HG03565 (cell line): ENCODE measurements at regions not wholly inside any gene's neighbourhood (a gene's known extent, or its start where the extent isn't known, plus 50 kb on each side); places are given as distances from the start of the nearest gene placed in this dataset.
"Not testable (repeated sequence)": the region's sequence is repeated elsewhere in the genome, so short reads cannot be mapped to it uniquely, and the experiment has no call there.

ENCODE experiments used
- ATAC-seq: cut with Tn5 transposase; IDR thresholded peaks from one replicate; pipeline ENCODE4 v1.9.1; 2021; ENCODE audit warnings: mild to moderate bottlenecking, moderate library complexity; ENCODE audit not compliant: unreplicated experiment

DNA sequence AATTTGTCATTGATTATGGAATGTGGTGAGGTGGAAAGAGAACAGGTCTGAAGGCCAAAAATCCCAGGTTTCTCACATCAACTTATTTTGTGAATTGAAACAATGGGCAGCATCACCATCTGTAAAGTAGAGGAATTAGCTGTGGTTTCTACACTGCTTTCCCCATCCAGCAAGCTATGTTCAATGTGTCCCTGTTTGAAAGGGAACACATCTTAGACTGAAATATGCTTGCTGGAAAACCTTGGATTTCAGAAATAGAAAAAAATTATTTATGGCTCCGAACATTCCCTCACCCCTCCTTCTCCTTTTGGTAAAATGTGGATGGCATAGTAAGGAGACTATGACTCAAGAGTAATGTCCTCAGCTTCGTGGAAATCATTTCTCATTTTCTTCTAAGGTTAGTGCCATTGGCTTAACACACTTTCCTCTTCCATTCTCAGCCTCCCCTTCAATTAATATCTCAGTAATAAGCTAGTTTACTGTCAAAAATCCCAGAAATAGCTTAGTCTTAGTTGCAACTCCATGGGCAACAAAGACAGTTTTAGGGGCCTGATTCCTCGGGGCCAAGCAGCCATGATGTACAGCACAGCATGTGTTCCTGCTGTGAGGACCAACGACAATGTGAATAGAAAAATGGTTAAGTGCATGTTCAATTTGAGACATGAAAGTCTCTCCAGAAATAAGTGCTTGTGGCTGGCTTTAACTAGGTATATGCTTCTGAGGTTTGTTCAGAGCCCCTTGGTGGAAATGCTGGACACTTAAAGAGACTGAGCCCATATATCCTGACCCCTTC lies 205.8 kb upstream of the SLC38A2 start:
- no peak for ATAC-seq

DNA sequence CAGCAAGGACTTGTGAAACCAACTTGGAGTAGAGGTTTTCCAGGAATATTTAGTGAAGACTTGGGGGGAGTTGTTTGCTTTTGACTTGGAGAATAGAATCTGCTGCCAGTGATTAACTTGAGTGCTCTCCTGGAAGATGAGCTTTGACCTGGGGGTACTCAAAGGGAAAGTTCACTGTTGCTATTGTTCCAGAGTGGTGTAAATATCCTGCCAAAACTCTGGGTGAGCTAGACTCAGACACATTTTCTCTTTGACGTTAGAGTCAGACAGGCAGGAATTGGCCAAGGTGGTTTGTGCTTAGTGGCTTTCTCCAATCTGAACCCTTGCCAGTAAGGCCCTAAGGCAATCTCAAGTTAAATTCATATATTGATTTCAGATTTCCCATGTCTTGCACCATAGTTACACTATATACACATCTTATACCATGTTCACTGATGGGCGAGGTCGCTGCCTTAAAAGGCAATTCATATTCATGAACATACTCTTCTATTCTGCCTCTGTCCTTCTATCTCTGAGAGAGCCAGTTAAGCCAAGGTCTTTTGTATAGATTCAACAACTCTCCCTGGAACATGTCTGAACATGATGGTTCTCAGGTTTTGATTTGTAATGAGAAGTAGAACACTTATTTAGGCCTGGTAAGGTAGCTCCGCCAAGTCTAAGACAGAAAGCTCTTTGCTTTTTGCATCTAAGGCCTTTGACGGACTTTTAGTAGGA lies 204.6 kb upstream of the SLC38A2 start:
- no peak for ATAC-seq

DNA sequence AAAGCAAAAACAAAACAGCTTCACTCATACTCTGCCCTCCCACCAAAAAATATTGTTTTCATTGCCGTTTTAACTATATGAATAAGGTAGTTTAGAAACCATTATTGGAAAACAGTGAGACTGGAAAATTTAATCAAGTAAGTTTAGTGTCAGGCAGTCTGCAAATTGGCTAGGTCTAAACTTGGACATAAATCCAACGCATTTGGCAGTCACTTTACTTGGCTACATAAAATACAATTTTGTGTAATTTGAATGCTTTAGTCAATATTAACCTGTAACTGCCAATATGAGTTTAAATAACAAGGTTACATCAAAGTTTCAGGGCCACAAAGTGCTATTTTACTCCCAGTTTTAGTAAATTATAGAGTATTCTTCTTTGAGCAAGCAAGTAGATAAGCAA lies 202.3 kb upstream of the SLC38A2 start:
- no peak for ATAC-seq

DNA sequence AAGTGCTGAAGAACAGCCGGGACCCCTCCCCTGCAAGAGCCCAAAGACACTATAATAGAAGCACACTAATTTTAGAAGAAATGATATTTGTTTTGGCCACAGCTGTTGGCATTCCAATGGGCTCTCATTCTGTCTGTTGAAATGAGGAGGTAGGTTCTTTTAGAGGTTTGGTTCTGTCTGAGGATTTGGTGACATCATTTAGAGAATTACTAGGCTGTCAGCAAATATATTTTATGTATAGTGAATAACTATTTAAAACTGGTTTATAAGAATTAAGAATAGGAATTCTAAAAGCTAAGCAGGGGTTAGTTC lies 200.7 kb upstream of the SLC38A2 start:
- no peak for ATAC-seq

DNA sequence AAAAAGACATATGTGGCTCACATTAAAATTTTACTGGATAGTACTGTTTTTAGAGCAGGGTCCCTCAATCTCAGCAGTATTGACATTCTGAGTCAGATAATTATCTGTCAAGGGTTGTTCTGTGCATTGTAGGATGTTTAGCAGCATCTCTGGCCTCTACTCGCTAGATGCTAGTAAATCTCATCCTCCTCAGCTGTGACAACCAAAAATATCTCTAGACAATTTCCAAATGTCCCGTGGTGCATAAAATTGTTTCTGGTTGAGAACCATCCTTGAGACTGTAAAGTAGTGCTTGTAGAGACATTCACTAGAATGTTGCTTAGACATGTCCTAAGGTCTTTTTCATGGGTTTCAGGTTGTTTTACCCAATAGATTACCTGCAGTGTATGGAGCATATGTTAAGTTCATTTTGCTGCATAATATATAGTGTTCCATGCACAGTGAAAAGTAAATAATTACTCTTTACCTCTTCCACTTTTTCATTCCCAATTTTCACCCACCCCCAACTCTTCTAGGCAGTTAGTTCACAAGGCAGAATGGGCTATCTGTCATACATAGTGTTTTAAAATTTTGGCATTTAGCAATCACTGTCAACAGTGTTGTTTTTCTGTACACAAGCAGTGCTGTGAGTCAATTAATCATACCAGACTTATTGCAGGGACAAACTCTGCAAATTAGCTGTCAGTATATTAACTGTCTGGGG lies 200.2 kb upstream of the SLC38A2 start:
- ATAC-seq = no peak

DNA sequence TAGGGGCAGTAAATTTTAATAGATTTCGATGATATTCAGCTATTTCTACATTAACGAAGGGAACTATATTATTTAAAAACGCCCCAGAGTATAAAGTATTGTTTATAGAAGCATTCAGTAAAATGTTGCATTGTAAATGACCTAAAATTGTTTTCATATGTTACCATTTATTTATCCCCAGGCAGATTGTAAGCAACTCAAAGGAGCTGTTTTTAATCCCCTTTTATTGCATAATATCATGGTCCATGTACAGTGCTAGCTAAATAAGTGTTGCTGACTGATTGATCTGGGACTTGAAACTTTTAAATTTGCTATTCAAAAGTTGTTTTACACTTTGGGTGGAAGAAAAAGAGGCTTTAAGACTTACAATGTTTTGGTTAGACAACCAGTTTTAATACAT lies 199.0 kb upstream of the SLC38A2 start:
- ATAC-seq = no peak

DNA sequence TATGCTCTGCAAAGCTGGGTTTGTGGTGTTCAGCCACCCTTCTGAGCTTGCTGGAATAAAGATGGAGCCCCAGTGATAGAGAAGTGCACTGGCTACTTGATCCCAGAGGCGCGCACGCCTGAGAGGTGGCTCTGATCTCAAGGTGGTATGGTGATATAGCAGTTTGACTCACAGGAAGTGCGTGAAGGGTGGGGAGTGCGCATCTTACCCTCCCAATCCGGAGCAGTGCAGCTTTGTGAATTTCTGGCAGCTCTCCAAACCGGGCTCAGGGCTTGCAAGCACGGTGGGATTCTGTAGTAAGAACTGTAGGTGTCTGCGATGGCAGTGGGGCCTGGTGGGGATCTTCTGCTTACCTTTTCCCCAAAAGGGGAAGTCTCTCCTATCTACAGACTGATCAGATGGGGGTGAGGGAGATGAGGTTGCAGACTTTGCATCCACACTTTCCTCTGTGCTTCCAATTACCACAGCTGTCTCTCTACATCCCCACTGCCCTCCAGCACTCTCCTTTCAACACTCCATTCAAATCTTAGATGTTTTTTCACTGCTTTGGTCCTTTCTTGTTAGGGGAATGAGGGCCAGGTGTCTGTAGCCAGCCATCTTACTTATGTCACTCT lies 197.4 kb upstream of the SLC38A2 start:
- ATAC-seq = no peak

DNA sequence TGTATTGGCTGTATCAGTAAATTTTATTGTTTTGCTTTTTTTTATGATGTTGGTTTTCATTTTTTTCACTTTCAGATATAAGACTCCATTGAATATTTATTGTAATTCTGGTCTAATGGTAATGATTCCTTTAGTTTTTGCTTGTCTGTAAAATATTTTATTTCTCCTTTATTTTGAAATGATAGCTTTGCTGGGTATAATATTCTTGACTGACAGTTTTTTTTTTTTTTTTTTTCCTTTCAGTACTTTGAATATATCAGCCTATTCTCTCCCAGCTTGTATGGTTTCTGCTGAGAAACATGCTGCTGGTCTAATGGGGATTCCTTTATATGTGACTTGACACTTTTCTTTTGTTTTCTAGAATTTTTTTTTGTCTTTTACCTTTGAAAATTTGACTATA lies 195.1 kb upstream of the SLC38A2 start:
- no peak for ATAC-seq

DNA sequence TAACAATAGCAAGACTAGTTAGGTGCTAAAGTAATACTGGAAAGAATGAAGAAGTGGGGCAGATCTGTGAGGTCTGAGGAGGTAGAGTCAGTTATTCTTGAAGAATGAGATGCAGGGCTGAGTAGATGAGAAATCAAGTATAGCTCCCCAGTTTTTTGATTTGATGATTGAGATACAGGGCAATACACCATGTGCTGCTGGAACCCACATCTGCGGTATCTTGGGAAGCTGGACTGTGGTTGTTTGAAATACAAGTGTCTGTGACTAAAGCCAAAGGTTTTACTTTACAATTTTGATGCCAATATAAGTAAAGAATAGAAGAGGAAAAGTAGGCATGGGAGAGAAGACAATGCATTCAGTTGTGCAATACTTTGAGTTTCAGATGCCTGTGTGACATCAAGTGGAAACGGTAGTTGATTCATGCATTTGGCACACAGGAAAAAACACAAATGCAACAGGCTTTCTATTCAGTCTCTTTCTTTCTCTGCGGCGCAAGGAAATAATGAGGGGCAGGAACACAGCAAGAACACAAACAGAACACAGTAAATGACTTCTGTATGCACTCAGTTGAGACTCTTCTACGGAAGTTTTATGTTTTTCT lies 190.2 kb upstream of the SLC38A2 start:
- no peak for ATAC-seq

DNA sequence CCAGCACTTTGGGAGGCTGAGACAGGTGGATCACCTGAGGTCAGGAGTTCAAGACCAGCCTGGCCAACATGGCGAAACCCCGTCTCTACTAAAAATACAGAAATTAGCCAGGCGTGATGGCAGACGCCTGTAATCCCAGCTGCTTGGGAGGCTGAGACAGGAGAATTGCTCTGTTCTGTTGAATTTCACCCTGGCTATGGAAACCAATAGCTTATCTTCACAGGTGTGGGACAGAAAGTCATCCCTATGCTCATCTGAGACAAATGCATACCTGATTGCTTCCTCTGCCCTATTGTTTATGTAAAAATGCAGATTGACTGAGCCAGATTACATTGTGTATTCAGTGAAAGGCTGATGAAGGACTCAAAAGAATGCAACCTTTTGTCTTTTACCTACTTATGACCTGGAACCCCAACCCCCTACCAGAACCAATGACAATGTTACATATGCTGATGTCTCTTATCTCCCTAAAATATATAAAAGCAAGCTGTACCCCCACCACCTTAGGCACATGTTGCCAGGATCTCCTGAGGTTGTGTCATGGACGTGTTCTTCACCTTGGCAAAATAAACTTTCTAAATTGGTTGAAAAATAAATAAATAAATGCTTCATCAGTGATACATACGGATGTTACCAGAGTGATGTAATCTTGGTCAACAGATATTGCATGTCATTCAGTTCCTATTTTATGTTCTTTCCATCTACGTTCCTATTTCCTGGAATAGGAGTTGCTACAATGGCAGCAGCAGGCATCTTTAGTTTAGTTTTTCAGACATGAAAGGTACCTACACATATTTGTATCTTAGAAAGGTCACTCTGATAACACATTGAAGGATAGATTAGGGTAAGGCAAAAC lies 189.4 kb upstream of the SLC38A2 start:
- ATAC-seq = not testable (repeated sequence)

DNA sequence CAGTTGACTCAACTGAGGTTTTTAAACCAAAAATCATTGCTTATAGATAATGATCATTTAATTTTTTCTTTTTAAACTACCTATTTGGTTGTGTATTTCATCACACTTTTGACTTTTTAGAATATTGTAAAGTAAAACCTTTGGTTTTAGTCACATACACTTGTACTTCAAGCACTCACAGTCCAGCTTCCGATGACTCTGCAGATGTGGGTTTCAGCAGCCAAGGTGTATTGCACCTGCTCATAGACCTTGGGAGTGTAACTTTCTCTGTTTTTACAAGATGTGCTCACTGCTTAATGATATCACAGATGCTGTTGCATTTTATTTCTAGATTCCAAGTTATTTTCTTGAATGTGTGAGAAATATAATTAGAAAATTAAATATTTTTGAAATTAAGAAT lies 188.3 kb upstream of the SLC38A2 start:
- ATAC-seq = no peak

DNA sequence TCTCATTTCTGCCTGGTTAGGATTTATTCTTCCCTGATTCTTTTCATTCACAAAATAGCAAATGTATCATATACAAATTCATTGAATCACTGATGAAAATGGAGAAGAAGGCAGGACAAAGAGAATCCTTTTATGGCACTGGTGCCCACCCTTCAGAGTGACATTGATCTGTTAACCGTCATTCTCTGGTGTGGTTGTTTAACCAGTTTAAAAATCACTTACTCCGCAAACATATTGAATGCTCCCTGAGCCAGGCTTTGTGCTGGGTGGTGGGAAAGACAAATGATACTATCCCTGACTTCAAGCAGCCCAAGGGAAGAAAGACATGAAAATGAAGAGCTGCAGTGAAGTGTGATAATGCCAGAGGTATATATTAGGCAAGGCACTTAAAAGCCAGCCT lies 187.5 kb upstream of the SLC38A2 start:
- ATAC-seq = no peak

DNA sequence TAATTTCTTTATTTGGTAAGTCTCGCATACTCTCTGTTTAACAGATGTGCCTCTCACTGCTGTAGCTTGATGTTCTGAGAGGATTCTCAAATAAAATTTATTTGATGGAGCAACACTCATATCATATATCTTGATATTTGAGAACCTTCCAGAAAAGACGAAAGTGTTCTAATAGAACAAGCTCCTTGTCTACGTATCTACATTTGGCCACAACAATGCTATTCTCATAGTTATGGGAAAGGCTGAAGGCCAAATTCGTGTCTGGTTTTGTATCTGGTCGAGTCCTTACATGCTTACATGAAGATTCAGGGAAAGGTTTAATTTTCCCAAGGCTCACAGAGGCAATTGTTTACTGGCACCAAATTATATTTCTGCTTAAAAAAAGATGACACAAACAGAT lies 186.7 kb upstream of the SLC38A2 start:
- ATAC-seq = no peak

DNA sequence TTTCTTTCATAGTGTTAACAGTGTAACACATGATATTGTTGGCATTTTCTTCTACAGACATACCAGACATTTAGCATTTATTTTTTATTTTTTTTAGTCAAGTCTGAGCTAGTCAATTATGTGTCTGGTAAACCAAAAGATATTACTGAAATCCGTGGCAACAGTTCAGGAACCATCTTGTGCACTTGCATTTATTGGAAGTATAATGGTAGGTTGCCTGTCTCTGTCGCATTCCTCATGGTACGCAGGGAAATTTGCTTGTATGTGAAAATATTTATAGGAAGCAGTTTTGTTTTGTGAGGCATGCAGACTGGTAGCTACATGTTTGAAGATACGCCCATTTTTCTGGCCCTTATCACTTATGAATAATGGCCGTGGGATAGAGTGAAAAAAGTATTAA lies 186.1 kb upstream of the SLC38A2 start:
- no peak for ATAC-seq

DNA sequence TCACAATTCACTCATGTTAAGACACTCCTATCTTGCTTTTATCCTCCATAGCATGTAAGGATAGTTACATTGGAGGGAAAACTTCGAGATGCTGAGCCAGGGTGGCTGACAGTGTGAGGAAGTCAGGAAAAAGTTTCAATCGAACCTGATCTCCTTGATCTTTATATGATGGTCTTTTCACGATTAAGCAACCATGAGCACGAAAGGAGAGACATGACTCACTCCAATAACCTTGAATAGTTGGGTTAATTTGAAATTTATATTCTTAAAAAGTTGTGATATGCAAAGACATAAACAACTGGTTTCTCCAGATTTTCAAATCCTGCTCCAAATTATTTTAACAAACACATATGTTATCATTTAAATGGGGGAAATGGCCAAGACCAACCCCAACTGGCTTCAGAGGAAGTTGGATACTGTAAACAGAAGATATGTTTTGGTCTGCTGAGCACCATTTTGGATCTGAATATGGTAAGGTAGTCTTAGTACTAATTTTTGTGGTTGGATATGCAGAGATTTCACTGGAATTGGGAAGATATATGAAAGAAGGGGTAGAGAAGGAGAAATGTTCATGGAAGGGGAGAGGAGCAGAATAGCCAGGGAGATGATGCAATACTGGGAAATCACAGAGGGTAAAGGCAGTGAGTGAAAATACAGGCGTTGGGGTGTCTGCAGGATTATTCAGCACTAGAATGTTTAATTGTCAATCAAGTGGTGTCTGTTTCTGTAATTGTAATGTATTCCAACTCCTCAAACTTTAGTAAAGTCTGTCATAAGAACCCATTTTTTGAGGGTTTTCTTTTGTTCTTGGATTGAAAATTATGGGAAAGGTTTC lies 185.2 kb upstream of the SLC38A2 start:
- no peak for ATAC-seq

DNA sequence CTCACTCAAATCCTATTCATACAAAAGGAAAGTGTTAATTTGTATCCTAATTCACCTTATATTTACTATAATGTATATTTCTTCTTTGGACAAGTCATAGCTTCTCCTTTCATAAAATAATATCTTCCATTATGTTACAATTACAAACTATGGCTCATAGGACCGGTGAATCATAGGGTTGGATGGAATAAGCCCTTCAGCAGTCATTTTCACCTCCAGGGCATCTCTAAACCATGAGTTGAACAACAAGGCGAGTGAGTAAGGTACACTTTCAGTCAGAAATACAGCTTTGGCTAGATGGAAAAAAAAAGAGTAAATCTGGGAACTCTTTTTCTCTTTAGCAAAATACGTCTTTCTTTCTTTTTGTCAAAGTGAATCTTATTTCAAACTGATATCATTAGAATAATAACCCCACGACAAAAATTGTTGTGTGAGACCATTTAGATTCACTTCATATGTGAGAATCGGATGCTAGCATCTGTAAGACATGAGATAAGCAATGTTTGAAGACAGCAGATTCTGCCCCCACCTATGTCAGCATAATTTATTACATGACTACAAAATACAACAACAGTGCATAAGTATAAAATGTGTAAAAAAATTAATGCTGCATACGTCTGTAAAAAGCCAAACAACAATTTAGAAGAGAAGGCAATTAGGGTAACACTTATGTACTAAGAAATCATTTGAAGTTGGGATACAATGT lies 184.4 kb upstream of the SLC38A2 start:
- no peak for ATAC-seq

DNA sequence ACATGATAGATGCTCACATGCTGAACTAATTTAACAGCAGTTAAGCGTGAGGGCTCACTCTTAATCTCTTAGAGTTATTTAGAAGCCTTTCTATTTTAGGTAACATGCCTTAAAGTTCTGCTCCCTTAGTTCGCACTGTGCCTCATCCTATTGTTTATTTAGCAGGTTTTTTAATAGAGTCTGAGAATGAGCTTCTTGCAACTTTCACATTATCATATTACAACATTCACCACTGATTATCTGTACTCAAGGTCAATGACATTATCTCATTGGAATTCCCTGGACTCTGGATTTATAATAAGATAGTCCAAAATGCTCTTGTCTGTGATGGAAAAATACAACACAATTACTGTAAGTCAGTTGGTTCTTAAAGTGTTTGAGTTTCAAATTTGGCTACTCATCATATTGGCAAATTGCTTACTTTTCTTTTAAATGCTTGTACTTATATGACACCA lies 183.6 kb upstream of the SLC38A2 start:
- ATAC-seq = no peak

DNA sequence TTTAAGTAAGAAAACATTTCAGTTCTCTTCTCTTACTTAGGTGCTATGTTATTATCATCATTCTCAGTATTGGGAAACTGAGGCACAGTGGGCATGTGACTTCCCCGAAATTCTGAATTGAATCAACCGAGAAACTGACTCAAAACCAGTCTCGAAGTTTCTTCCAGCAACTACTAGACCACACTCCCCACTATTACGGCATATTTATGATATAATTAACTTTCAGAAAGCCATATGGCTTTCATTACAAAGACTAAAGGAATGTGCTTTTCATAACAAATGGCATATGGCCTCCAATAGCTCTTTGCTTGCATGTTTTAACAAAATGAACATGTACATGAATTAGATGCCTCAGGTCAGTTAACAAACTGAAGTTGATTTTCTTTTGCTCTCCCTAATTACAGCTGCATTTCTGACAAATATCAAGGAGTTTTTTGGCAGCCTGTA lies 182.9 kb upstream of the SLC38A2 start:
- ATAC-seq = no peak

DNA sequence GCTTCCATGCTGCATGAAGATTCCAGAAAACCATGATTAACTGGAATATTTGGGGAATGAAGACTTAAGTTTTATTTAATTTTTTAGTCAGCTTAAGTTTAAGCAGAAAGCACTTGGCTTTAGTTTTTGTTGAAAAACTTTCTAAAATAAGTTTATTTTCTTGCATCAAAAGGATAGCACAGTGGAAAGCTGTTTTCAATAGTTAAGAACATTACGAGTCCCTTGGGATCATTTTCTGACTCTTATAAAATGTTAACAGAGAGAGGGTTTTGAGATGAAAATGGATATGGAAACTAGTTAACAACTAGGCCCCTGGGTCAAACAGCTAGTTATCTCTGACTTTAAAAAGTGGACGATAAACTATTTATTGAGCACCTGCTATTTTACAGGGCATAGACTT lies 181.9 kb upstream of the SLC38A2 start:
- no peak for ATAC-seq
